ENCODE measurements at regions not wholly inside any gene's neighbourhood (a gene's known extent, or its start where the extent isn't known, plus 50 kb on each side); places are given as distances from the start of the nearest gene placed in this dataset.
"Not testable (repeated sequence)": the region's sequence is repeated elsewhere in the genome, so short reads cannot be mapped to it uniquely, and the experiment has no call there.

- no peak for DNase-seq (ENCODE audit: low read depth)
These were observed 141.5 kb downstream of the GABRG2 start for GRCh38 chr5:162209005-162209605.

- no peak for DNase-seq (ENCODE audit: low read depth)
These were observed 147.0 kb downstream of the GABRG2 start for GRCh38 chr5:162214551-162214950.

GRCh38 chr5:162217037-162217436 lies 149.5 kb downstream of the GABRG2 start:
- no peak for DNase-seq (ENCODE audit: low read depth)

- no peak for DNase-seq (ENCODE audit: low read depth)
These were observed 154.3 kb downstream of the GABRG2 start for GRCh38 chr5:162221910-162222309.

GRCh38 chr5:162227075-162227474 lies 159.5 kb downstream of the GABRG2 start:
- DNase-seq (ENCODE audit: low read depth), result no peak

- DNase-seq (ENCODE audit: low read depth), result no peak
These were observed 162.8 kb downstream of the GABRG2 start for GRCh38 chr5:162230348-162230747.

- no peak for DNase-seq (ENCODE audit: low read depth)
These were observed 163.9 kb downstream of the GABRG2 start for GRCh38 chr5:162231522-162231921.

- no peak for DNase-seq (ENCODE audit: low read depth)
These were observed 173.2 kb downstream of the GABRG2 start for GRCh38 chr5:162240734-162241133.

- no peak for DNase-seq (ENCODE audit: low read depth)
These were observed 174.8 kb downstream of the GABRG2 start for GRCh38 chr5:162242416-162242815.

GRCh38 chr5:162243651-162244050 lies 176.1 kb downstream of the GABRG2 start:
- DNase-seq (ENCODE audit: low read depth), result no peak

- no peak for DNase-seq (ENCODE audit: low read depth)
These were observed 180.6 kb downstream of the GABRG2 start for GRCh38 chr5:162248107-162248713.

GRCh38 chr5:162256711-162257110 lies 189.1 kb downstream of the GABRG2 start:
- no peak for DNase-seq (ENCODE audit: low read depth)

- DNase-seq (ENCODE audit: low read depth), result no peak
These were observed 201.3 kb downstream of the GABRG2 start for GRCh38 chr5:162268694-162269481.

- no peak for DNase-seq (ENCODE audit: low read depth)
These were observed 204.8 kb downstream of the GABRG2 start for GRCh38 chr5:162272417-162272816.

GRCh38 chr5:162274679-162275078 lies 207.1 kb downstream of the GABRG2 start:
- no peak for DNase-seq (ENCODE audit: low read depth)

- not testable (repeated sequence) for DNase-seq (ENCODE audit: low read depth)
These were observed 207.8 kb downstream of the GABRG2 start for GRCh38 chr5:162275387-162275786.

GRCh38 chr5:162282191-162282590 lies 214.6 kb downstream of the GABRG2 start:
- DNase-seq (ENCODE audit: low read depth), result no peak

GRCh38 chr5:162283609-162284008 lies 216.0 kb downstream of the GABRG2 start:
- DNase-seq (ENCODE audit: low read depth), result no peak

- no peak for DNase-seq (ENCODE audit: low read depth)
These were observed 221.2 kb downstream of the GABRG2 start for GRCh38 chr5:162288647-162289296.

GRCh38 chr5:162289489-162289888 lies 221.9 kb downstream of the GABRG2 start:
- no peak for DNase-seq (ENCODE audit: low read depth)

- DNase-seq (ENCODE audit: low read depth), result no peak
These were observed 232.2 kb downstream of the GABRG2 start for GRCh38 chr5:162299793-162300192.

- no peak for DNase-seq (ENCODE audit: low read depth)
These were observed 233.8 kb downstream of the GABRG2 start for GRCh38 chr5:162301356-162301755.

- DNase-seq (ENCODE audit: low read depth), result no peak
These were observed 255.9 kb downstream of the GABRG2 start for GRCh38 chr5:162323466-162323865.

All from stimulated activated CD8-positive, alpha-beta memory T cell treated with anti-CD3 and anti-CD28 coated beads, Interleukin-12 subunit alpha, Interleukin-12 subunit beta, amount 100 ng/mL, for 1 hour (primary cell).